ENCODE measurements at regions not wholly inside any gene's neighbourhood (a gene's known extent, or its start where the extent isn't known, plus 50 kb on each side); places are given as distances from the start of the nearest gene placed in this dataset.

GRCh38 chr9:87216897-87217455 is 269.7 kb upstream of the GAS1 start:
- TF ChIP-seq CTCF (IDR thresholded peaks at IDR 0.05), result no peak
- Mint-ChIP-seq H3K36me3 (ENCODE audit: unreplicated experiment) (no peaks in the 10 kb centered on the region), H3K9me3 (ENCODE audit: unreplicated experiment) (no peaks in the 10 kb centered on the region), H3K4me3 (ENCODE audit: unreplicated experiment) (no peak overlapping the region), H3K27me3 (ENCODE audit: unreplicated experiment) (no peaks in the 10 kb centered on the region), H3K4me1 (ENCODE audit: unreplicated experiment) (peaks cover 23% of the 10 kb centered on the region), H3K27ac (ENCODE audit: unreplicated experiment) (no peak overlapping the region)
- DNase-seq (ENCODE audit: extremely low spot score, unreplicated experiment), result no peak

GRCh38 chr9:87223392-87224246 is 274.0 kb upstream of the DAPK1 start:
- no peak for TF ChIP-seq CTCF (IDR thresholded peaks at IDR 0.05)

GRCh38 chr9:87226896-87227295 is 270.8 kb upstream of the DAPK1 start:
- Mint-ChIP-seq H3K27me3 (ENCODE audit: unreplicated experiment) (no peaks in the 10 kb centered on the region), H3K27ac (ENCODE audit: unreplicated experiment) (no peak overlapping the region), H3K36me3 (ENCODE audit: unreplicated experiment) (peaks cover 2% of the 10 kb centered on the region), H3K9me3 (ENCODE audit: unreplicated experiment) (peaks cover 12% of the 10 kb centered on the region), H3K4me1 (ENCODE audit: unreplicated experiment) (peaks cover 67% of the 10 kb centered on the region), H3K4me3 (ENCODE audit: unreplicated experiment) (no peak overlapping the region)
- TF ChIP-seq CTCF (IDR thresholded peaks at IDR 0.05), result no peak
- DNase-seq (ENCODE audit: extremely low spot score, unreplicated experiment), result no peak

More at GRCh38 chr9:87223392-87224246, 274.0 kb upstream of the DAPK1 start:
- no peaks in the 10 kb centered on the region for H3K36me3 Mint-ChIP-seq (ENCODE audit: unreplicated experiment)
- H3K27me3 Mint-ChIP-seq (ENCODE audit: unreplicated experiment), result no peaks in the 10 kb centered on the region
- H3K4me3 Mint-ChIP-seq (ENCODE audit: unreplicated experiment), result no peak overlapping the region
- peaks cover 6% of the 10 kb centered on the region for H3K9me3 Mint-ChIP-seq (ENCODE audit: unreplicated experiment)
- no peak for DNase-seq (ENCODE audit: extremely low spot score, unreplicated experiment)
- H3K4me1 Mint-ChIP-seq (ENCODE audit: unreplicated experiment), result peaks cover 53% of the 10 kb centered on the region
- H3K27ac Mint-ChIP-seq (ENCODE audit: unreplicated experiment), result no peak overlapping the region

GRCh38 chr9:87227456-87227855 is 270.2 kb upstream of the DAPK1 start:
- DNase-seq (ENCODE audit: extremely low spot score, unreplicated experiment), result no peak
- peaks cover 67% of the 10 kb centered on the region for H3K4me1 Mint-ChIP-seq (ENCODE audit: unreplicated experiment)
- peak overlapping the region; percentile 43 for H3K27ac Mint-ChIP-seq (ENCODE audit: unreplicated experiment)

More at GRCh38 chr9:87227456-87227855, 270.2 kb upstream of the DAPK1 start:
- no peak for TF ChIP-seq CTCF (IDR thresholded peaks at IDR 0.05)
- peaks cover 17% of the 10 kb centered on the region for H3K9me3 Mint-ChIP-seq (ENCODE audit: unreplicated experiment)
- H3K27me3 Mint-ChIP-seq (ENCODE audit: unreplicated experiment), result no peaks in the 10 kb centered on the region
- peaks cover 2% of the 10 kb centered on the region for H3K36me3 Mint-ChIP-seq (ENCODE audit: unreplicated experiment)
- H3K4me3 Mint-ChIP-seq (ENCODE audit: unreplicated experiment), result no peak overlapping the region
